ENCODE measurements at regions not wholly inside any gene's neighbourhood (a gene's known extent, or its start where the extent isn't known, plus 50 kb on each side); places are given as distances from the start of the nearest gene placed in this dataset.

GRCh38 chr9:106745876-106746275 lies 117.1 kb upstream of the ZNF462 start:
- no peak for DNase-seq (ENCODE audit: low read depth)
- H3K4me3 ChIP-seq (ENCODE audit: low read depth, low read length) = no peak overlapping the region
- TF ChIP-seq MYC (IDR thresholded peaks at IDR 0.05; ENCODE audit: low read depth, low read length) (no peak), POLR2A (IDR thresholded peaks at IDR 0.05; ENCODE audit: extremely low read depth, insufficient read length) (no peak), MAX (IDR thresholded peaks at IDR 0.05; ENCODE audit: low read depth, low read length) (no peak), CTCF (IDR thresholded peaks at IDR 0.05; ENCODE audit: low read depth, low read length) (no peak)

GRCh38 chr9:106751681-106752080 lies 111.3 kb upstream of the ZNF462 start:
- TF ChIP-seq MYC (IDR thresholded peaks at IDR 0.05; ENCODE audit: low read depth, low read length) = no peak
- TF ChIP-seq CTCF (IDR thresholded peaks at IDR 0.05; ENCODE audit: low read depth, low read length) = no peak
- no peak for TF ChIP-seq POLR2A (IDR thresholded peaks at IDR 0.05; ENCODE audit: extremely low read depth, insufficient read length)
- no peak for TF ChIP-seq MAX (IDR thresholded peaks at IDR 0.05; ENCODE audit: low read depth, low read length)
- H3K4me3 ChIP-seq (ENCODE audit: low read depth, low read length) = no peak overlapping the region
- no peak for DNase-seq (ENCODE audit: low read depth)

- H3K4me3 ChIP-seq (ENCODE audit: low read depth, low read length) = no peak overlapping the region
- TF ChIP-seq POLR2A (IDR thresholded peaks at IDR 0.05; ENCODE audit: extremely low read depth, insufficient read length) (no peak), CTCF (IDR thresholded peaks at IDR 0.05; ENCODE audit: low read depth, low read length) (no peak), MAX (IDR thresholded peaks at IDR 0.05; ENCODE audit: low read depth, low read length) (no peak), MYC (IDR thresholded peaks at IDR 0.05; ENCODE audit: low read depth, low read length) (no peak)
- no peak for DNase-seq (ENCODE audit: low read depth)
Measured at GRCh38 chr9:106752581-106752980, 110.4 kb upstream of the ZNF462 start.

GRCh38 chr9:106753155-106753671 lies 109.8 kb upstream of the ZNF462 start:
- no peak overlapping the region for H3K4me3 ChIP-seq (ENCODE audit: low read depth, low read length)
- TF ChIP-seq CTCF (IDR thresholded peaks at IDR 0.05; ENCODE audit: low read depth, low read length) (no peak), MAX (IDR thresholded peaks at IDR 0.05; ENCODE audit: low read depth, low read length) (no peak), POLR2A (IDR thresholded peaks at IDR 0.05; ENCODE audit: extremely low read depth, insufficient read length) (no peak), MYC (IDR thresholded peaks at IDR 0.05; ENCODE audit: low read depth, low read length) (no peak)
- peak; percentile 1 for DNase-seq (ENCODE audit: low read depth)

GRCh38 chr9:106755736-106756135 lies 107.2 kb upstream of the ZNF462 start:
- DNase-seq (ENCODE audit: low read depth) = no peak
- no peak overlapping the region for H3K4me3 ChIP-seq (ENCODE audit: low read depth, low read length)
- TF ChIP-seq MAX (IDR thresholded peaks at IDR 0.05; ENCODE audit: low read depth, low read length) = no peak
- no peak for TF ChIP-seq POLR2A (IDR thresholded peaks at IDR 0.05; ENCODE audit: extremely low read depth, insufficient read length)
- no peak for TF ChIP-seq CTCF (IDR thresholded peaks at IDR 0.05; ENCODE audit: low read depth, low read length)
- TF ChIP-seq MYC (IDR thresholded peaks at IDR 0.05; ENCODE audit: low read depth, low read length) = no peak

Measured in NB4 (cell line).